NCI-H1694 (cell line): ENCODE measurements at regions not wholly inside any gene's neighbourhood (a gene's known extent, or its start where the extent isn't known, plus 50 kb on each side); places are given as distances from the start of the nearest gene placed in this dataset.
A peak's percentile ranks its signal among the peaks of the same experiment; 100 is the strongest.

Source experiments
- DNase-seq: peaks from one replicate; lab custom pipeline; 2025; lab: John Stamatoyannopoulos, UW

DNA sequence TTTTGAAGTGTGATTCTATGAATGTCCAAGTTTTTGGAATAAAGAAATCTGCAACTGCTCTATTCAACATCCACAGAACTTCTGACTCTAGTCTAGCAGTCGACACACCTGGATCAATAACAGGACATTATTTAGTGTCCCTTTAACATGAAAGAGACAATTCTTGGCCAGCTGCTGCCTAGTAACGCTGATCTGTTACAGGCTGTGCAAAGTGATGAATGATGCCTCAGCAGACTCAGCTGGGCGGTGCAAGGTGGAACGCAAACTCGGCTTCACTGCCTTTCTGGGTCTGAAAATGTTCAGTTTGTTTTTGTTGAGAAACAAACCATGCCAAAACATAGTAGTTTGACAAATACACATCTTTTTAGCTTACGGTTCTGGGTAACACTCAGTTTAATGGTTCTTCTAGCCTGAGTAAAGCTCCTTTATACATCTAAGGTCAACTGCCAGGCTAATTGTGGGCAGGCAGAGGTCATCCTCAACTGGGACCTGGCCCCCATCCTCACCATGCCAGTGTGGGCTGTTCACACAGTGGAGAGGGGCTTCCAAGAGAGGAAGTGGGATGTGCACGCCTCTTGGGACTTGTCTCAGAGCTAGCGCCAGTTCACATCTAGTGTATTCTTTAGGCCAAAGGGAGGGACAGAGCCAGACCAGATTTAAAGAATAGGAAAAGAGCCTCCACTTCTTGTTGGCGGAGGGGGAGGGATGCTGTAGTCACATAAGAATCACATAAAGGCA is 879.7 kb downstream of the QKI start:
- no peak for DNase-seq

DNA sequence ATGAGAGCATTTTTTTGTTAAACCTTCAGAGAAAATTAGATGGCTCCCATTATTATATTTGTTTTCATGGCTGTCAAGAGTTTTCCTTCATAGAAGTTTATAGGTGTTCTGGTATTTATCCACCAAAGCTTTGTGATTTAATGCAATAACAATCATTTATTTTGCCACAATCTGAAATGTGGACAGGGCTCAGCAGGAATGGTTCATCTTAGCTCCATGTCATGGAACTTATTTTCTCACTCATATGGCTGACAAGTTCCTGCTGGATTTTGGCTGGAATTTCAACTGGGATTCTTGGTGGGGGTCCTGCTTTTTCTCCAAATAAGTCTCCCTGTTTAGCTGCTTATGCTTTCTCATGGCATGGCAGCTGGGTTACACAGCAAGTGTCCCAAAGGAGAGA is 876.7 kb downstream of the QKI start:
- DNase-seq: no peak

DNA sequence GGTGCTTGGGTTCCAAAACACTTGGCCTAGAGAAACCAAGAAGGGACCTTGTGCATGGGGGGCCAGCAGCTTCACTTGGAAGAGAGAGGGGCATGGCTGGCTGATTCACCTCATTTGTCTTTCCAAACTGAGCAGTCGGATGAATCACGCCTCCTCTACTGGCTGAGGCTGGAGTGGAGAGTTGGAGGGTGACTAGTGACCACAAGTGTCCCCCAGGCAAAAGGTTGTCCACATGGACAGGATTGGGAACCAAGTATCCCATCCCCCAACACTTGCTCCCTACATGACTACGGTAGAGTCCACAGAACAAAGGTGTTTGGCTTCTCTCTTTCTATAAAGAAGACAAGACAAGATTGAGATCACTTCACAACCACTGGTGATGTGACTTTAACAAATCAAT is 875.6 kb downstream of the QKI start:
- DNase-seq: no peak

DNA sequence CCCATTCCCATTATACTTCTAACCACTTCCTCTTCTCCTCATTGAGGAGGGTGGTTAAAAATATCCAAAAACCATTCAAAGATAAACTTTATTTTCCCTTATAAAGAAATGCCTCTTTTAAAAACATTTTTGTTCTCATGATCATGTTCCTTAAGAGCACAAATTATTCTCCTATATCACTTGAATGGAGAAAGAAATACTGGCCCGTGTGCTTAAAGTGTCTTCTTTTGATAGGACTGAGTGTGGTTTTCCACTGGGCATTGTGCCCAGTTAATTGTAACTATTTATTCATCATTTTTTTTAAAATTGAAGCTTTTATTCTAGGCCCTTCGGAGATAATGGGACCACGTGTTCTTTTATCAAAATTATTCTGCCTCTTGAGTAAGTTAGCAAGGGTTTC is 871.5 kb downstream of the QKI start:
- DNase-seq: no peak

DNA sequence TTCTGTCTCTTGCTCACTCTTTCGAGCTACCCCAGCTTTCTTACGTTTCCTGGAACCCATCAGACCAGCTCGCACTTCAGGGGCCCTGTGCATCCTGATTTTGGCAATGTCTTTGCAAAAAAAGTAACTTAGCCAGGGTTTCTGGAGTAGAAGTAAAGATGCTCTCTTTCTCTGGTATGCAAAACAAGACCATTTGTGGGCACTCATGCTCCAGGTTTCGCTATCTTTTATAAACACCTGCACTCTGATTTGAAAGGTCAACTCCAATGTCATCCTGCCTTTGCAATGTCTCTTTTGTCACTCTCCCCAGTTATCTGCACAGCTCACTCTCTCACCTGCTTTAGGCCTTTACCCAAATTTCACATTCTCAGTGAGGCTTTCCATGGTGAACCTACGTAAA is 869.1 kb downstream of the QKI start:
- DNase-seq: no peak

DNA sequence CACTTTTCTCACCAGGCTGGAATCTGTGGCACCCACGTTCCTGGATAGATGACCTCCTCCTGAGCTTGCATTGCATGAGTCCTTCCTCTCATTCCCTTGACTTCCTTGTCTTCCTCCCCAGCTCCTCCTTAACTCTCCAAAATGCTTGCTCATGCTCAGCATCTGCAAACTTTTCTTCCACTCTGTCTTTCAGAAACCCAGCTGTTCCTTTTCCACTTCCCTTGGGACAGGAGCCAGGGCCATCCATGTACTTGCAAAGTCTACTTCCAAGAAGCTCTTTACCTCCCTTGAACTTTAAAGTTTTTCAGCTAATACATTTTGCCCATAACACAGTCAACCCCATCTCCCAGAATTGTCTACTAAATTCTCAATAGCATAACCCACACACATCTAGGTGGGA is 861.7 kb downstream of the QKI start:
- no peak for DNase-seq

DNA sequence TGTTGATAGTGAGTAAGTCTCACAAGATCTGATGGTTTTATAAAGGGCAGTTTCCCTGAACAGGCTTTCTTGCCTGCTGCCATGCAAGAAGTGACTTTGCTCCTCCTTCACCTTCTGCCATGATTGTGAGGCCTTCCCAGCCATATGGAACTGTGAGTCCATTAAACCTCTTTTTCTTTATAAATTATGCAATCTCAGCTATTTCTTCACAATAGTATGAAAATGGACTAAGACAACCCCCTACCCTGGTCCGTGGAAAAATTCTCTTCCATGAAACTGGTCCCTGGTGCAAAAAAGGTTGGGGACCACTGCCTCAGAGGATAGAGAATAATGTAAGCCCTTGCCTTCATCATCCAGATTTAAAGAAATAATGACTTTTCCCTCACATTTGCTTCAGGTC is 861.3 kb downstream of the QKI start:
- DNase-seq: no peak

DNA sequence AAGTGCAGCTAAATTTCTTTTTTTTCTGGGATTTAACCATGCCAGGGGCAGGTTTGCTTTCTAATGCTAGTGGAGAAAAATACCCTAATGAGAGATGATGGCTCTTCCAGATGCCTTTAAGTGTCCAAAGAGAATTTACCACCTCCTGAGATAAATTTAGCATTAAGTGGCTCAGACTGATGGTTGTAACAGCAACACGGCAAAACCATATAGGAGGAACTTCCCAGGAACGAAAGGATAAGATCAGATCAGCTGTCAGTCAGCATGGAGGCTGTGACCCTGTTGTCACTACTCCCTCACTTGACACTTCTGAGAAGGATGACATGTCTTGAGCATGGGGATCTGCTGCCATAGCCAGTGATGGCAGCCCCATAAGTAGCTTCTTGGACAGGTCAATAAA is 860.0 kb downstream of the QKI start:
- no peak for DNase-seq

DNA sequence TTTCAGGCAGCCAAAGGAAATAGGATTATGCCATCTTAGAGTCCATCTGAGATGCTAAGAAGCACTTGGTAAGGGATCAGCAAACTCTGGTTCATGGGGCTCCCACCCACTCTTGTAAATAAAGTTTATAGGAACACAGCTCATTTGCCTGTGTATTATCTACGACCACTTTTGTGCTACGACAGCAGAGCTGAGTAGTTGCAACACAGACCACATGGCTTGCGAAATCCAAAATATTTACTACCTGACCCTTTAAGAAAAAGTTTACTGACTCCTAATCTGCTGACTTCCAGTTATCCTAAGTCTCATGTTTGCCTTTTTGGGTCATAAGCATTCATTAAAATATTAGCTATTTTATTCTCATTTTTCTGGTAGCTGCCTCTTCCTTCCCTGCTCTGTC is 859.0 kb downstream of the QKI start:
- DNase-seq: no peak

DNA sequence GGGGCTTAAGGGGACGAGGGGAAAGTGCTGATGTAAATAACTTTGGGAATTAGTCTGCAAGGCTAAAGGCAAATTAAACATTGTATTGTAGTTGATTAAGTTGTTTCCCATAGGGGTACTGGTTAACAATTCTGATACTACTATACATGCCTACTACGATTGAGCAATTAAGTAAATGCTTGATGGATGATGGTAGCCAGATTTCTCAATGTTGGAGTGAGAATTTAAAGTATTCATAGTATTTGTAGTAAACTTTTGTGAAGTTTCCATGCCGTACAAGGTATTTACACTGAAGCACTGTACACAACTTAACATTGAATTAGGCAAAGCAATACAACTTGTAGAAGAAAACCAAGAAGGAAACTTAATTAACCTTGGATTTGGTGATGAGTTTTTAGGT is 852.3 kb downstream of the QKI start:
- no peak for DNase-seq

DNA sequence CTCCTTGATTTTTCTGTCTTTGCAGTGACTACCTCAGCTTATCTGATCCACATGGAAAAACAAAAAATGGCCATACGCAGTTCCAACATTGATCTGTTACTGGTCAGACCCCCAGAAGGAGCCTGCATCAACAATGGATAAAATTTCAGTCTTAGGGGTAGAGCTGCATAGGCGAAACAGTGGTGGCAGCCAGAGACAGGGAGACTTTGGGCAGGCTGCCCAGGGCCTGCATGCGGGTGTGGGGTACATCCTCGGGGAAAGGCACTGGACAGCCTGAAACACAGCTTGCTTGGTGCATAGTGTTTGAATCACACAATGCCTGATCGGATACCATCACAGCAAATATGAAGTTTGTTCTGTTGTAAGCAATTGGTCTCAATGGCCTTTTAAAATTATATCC is 847.8 kb downstream of the QKI start:
- no peak for DNase-seq

DNA sequence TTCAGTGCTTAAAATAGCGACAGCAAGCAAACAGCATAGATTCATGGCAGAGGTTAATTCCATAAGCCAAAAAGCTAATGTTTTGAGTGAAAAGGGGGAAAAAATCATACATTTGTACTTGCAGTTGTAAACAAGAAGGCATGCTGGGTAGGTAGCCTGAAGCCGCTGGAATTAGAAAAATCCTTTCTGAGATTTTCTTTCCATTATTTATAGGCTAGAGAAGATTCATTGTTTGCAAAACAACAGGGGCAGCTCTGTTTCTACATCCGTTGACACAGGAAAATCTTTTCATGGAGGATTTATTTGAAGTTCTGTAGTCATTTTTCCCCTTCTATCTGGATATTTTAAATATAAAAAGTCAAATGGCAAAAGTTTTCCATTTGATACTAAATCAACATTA is 843.9 kb downstream of the QKI start:
- no peak for DNase-seq

DNA sequence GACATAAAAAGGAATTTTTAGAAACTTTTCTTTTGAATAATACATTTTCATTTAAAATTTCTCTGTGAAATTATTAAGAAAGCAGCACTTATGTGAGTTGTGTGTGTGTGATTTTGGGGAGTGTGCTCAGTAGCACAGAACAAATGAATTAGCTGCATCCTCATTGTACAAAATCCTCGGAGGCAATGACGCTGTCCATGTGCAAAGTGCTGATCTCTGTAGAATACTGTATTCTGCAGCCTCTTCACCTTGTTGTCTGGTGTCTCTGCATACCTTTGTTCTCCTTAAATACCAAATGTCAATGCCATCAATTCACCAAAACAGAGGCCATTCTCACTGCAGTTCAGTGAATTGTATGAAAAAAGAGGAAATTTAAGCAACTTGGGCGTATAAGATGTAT is 838.4 kb downstream of the QKI start:
- DNase-seq: no peak

DNA sequence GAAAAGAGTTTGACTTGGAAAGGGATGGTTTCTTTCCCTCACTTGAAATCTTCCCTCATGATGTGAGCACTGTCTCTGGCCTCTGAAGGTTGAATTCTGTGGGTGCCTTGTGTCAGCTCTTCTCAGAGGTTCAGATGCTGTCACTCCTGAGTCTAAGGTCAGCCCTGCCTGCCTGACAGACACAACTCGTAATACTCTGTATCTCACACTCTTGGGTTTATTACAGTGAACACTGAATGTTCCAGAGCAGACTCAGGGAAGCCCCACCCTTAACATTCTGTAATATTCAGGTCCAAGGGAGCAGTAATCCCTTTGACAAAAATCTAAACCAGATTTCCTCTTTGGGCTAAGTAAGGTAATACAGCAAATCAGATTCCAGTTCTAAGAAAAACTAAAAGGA is 837.8 kb downstream of the QKI start:
- no peak for DNase-seq

DNA sequence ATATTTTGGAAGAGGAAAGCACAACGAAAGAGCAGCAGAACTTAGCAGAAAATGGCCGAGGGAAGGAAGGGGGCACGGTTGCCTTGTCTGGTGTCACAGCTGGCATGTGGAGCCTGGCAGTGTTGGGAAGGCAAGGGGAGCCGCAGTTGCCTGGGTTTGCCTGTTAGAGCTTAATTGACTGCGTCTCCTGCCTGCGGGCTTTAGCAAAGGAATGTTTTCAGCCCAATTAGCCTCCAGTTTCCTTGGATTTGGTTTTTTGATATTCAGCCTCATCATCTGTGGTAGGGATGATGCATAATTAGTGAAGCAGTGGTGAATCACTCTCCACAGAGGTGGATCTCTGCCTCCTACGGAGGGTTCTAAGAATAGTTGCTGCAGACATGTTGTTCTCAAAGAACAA is 832.6 kb downstream of the QKI start:
- no peak for DNase-seq

DNA sequence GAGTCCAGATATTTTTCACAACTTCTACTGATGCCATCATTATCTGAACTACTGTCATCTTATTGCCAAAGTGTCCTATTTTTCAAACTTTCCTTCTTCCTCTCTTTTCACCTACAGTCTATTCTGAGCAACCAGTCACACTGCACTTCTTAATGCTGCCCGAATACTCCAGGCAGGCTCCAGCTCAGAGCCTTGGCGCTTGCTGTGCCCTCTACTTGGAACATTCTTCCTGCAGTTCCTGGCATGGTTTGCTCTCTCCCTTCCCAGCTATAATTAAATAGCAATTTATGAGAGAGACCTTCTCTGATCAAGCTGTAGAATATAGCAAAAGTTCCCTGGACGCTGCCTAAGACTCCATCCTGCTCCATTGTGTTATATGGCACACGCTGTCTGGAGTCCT is 831.6 kb downstream of the QKI start:
- no peak for DNase-seq

DNA sequence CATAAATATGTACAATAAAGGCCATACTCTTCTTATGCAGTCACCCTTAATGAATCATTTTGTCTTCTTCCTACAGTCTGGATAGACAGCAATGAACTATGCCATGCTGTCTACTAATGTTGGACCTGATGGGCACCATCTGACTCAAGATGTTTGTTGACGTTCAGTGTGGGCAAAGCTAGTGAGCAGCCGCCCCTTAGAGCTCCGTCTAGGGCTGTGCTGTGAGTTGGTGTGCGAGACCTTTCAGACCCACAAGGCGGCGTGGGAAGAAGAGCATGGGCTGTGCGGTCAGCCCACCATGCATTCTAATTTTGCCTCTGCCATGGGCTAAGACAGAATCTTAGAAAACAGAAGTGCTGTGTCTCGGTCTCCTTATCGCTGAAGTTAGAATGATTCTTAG is 829.4 kb downstream of the QKI start:
- no peak for DNase-seq

DNA sequence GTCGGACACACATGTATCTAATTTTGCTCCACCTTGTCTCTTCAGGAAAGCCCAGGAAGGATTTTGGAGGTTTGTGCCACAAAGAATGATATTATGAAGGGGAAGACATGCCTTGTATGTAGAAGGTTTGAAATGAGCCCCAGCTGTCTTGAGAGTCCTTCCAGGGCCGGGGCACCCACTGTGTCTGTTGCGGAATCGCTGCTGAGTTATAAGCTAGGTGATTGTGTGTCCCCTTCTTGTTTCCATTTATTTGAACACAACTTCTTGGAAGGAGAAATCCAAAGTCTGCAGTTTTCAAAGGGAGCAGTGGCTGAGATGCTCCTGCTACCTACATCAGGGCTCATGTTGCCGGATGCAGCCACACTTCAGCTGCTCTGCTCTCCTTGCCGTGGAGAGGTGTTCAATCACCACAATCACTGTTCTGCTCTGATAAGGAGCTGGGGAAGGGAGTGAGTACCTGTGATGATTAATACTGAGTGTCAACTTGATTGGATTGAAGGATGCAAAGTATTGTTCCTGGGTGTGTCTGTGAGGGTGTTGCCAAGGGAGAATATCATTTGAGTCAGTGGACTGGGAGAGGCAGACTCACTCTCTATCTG is 828.6 kb downstream of the QKI start:
- DNase-seq: no peak

DNA sequence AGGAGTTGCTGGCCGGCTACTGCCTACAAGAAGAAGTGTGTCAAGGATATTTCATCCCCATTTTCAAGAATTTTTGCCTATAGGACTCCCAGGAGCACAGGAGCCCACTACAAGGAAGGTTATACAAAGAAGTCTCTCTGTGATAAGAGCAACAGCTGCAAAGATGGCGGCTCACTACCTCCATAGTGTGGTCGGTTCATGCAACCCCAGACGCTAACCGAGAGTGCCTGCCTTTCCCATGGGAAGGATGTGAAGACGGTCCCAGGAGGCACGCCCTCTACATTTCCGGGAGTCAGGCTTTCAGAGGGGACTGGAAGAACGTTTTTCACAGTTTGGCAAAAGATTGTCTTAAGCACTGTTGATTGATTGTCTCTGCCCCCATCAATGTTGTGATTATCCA is 816.3 kb downstream of the QKI start:
- DNase-seq: no peak

DNA sequence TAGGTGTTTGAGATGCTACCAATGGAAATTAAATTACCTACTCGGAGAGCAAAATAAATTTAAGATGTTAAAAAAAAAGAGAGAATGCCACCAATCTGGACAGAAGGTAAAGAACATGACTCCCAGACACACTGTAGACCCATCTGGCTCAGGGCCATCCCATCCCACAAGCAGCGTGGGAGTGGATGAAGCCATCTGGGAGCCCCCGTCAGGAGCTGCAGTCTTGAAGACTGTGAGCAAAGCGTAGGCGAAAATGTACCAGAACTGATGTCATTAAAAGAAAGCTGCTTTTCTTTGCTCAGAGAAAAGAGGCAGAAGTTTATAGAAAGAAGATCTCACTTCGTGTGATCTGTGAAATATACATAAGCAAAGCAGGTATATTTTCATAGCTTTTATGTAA is 815.7 kb downstream of the QKI start:
- DNase-seq: no peak

DNA sequence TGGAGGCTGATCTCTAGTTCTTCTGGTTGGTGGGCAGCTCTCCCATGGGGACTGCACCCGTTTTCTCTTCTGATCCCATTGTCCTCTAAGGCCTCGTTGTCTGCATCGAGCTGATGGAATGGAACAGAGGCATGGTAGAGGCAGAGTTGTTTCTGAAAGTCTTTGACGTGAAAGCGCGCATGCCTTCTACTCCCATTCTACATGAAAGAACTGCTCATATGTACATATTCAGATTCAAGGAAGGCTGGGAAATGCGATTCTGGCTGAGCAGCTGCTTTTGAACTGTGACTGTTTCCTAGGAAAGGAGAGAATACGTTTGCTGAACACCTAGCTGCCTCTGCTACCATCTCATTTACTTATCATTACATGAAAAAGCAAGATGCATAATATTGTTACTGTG is 815.2 kb downstream of the QKI start:
- no peak for DNase-seq

DNA sequence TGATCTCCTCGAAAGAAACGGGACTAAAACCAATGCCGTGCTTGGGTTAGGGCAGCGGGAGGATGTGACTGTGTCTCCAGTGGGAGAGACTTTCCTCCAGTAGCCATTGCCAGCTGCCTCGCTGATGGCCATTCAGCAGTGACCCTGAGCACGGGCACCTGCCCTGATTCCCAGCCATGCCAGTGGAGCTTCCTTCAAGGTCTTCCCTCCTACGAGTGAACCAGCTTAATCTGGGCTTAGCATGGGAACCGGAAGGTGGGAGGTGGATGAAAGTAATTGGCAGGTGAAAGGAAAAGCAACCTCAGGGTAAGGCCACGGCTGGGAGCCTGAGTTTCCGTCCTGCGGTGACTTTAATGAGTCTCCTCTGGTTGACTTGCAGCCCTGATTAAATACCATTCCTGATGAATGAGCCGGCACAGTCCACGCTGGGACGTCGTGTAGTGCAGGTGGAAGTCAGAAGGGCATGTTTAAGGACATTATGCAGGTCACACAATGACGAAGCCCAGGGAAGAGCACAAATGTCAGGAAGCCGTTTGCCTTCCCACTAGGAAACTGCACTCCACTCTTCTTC is 813.5 kb downstream of the QKI start:
- DNase-seq: no peak

DNA sequence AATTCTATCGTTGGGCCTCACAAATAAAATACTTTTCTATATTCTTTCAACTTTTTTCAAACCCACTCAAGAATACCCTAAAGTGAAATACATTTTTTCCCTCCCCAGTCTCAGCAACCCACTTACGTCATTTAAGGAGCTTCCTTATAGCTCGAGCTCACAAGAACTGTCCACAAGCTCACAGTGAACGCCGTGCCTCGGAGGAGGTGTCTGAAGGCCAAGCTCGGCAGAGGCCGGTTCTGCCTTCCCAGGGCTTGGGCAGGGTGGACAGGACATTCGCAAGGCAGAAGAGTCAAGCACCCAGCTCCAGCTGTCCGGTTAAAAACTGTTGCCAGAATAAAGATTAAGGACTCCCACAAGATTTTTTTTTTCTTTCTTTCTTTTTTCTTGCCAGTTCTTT is 802.3 kb downstream of the QKI start:
- no peak for DNase-seq

DNA sequence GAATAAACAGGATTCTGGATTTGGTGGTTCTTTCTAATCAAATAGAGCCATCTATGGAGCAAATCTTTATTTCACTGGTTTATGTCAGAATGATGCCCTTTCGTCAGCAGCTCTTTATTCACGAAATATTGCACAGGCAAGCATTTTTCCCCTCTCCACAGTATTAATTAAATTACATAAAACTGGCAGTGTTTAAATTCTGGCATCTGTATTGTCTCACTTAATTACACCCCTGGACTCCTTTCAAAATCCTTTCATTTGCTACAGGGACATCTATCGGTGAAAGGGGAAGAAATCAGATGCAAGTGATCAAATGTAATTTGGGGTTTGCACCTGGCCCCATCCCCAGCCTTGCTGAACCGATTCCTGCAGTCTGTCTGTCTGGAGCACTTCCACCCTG is 801.9 kb downstream of the QKI start:
- peak; percentile 11 for DNase-seq
